ENCODE measurements at regions not wholly inside any gene's neighbourhood (a gene's known extent, or its start where the extent isn't known, plus 50 kb on each side); places are given as distances from the start of the nearest gene placed in this dataset.

- DNase-seq: no peak
Measured at GRCh38 chr15:39041979-39042495, 477.4 kb upstream of the RASGRP1 start.

DNA sequence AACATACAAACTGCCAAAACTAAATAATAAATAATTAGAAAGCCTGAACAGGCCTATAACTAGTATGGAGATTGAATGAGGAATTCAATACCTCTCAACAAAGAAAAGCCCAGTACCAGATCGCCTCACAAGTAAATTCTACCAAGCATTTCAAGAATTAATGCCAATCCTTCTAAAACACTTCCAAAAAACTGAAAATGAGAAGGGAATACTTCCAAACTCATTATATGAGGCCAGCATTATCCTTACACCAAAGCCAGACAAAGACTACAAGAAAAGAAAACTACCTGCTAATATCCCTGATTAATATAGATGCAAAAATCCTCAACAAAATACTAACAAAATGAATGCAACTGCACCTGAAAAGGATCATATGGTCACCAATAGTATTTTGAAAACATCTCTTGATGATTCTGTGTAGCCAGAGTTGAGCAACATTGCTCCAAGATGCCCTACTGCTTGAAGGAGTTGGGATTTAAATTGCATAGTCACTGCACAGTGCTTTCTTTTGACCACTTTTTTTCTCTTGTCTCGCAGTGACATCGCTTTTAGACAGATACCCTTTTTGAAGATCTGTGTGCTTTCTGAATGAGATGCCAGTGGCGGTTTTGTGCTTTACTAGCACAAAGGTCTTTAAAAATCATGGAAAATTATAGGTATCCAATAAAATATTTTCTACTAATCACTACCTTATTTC lies 487.2 kb upstream of the RASGRP1 start:
- DNase-seq: no peak

GRCh38 chr15:39052323-39052705 lies 487.7 kb upstream of the RASGRP1 start:
- no peak for DNase-seq

GRCh38 chr15:39053480-39053879 lies 488.9 kb upstream of the RASGRP1 start:
- no peak for DNase-seq

GRCh38 chr15:39054128-39054732 lies 489.6 kb upstream of the RASGRP1 start:
- no peak for DNase-seq

GRCh38 chr15:39056357-39056756 lies 491.7 kb upstream of the RASGRP1 start:
- DNase-seq: no peak

DNA sequence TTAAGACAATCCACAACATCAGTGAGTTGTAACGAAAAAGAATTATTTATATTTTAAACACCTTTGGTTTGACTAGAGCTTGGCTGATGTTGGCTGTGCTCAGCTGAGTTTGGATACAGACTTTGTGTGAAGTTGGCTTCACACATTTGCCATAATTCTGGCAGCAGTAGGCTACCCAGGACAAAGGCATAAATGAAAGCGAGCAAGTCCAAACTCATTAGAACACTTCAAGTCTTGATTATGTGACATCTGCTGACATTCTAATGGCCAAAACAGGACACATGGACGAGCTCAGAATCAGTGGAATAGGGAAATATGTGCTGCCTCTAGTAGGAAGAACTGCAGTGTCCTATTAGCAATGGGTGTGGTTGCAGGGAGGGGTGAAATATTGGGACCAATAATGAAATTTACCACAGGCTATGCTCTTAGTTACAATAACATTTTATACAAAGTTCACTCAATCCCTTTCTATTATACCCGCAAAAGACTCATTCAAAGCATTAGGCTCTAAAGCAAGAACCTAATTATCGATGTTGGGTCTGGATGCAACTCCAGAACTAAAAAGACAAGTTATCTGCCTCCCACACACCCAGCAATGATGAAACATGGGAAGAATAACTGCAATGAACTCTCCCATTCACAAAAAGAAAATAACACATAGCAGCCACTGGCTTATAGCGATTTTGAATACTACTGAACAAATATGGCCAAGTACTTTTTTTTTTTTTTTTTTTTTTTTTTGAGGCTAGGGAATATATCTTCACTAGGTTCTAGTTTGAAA lies 493.9 kb upstream of the RASGRP1 start:
- DNase-seq: no peak

- no peak for DNase-seq
Measured at GRCh38 chr15:39059917-39060316, 495.3 kb upstream of the RASGRP1 start.

- no peak for DNase-seq
Measured at GRCh38 chr15:39061952-39062464, 497.4 kb upstream of the RASGRP1 start.

DNA sequence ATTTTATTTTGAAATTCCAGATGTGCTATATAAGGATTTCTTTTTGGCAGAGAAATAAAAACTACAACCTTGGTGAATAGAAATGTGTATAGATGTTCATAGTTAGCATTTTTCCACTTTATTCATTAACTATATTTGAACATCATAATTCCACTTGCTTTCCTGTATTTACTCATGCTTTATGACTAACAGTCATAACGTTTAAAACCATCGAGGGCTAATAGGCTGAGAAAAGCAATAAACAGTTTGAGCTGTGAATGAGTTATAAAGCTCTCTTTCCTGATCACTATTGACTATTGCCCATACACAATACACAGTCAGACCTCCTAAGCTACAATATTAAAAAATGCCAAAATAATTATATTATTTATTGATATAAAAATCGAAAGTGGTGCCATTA lies 502.1 kb upstream of the RASGRP1 start:
- no peak for DNase-seq

GRCh38 chr15:39074341-39074985 lies 506.4 kb upstream of the THBS1 start:
- DNase-seq: no peak

GRCh38 chr15:39075311-39075710 lies 505.6 kb upstream of the THBS1 start:
- no peak for DNase-seq

- no peak for DNase-seq
Measured at GRCh38 chr15:39075756-39076341, 505.0 kb upstream of the THBS1 start.

DNA sequence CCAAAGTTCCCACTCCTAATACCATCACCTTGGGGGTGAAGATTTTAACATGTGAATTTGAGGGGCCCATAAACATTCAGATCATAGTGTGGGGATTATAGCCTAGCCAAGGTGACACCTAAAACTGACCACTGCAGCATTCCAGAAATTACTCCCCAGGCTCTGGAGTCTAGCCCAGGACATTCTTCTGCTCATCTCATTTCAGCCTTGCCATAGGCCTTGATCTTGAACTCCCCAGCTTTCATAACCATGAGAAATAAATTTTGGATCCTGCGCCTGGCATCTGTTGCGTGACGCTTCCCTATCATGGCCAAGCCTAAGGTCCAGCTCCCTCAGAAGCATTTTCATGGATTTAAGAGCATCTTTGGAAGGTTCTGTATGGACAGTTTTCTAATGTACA lies 502.9 kb upstream of the THBS1 start:
- no peak for DNase-seq

GRCh38 chr15:39079296-39079847 lies 501.5 kb upstream of the THBS1 start:
- DNase-seq: no peak

GRCh38 chr15:39083213-39083612 lies 497.7 kb upstream of the THBS1 start:
- DNase-seq: no peak

DNA sequence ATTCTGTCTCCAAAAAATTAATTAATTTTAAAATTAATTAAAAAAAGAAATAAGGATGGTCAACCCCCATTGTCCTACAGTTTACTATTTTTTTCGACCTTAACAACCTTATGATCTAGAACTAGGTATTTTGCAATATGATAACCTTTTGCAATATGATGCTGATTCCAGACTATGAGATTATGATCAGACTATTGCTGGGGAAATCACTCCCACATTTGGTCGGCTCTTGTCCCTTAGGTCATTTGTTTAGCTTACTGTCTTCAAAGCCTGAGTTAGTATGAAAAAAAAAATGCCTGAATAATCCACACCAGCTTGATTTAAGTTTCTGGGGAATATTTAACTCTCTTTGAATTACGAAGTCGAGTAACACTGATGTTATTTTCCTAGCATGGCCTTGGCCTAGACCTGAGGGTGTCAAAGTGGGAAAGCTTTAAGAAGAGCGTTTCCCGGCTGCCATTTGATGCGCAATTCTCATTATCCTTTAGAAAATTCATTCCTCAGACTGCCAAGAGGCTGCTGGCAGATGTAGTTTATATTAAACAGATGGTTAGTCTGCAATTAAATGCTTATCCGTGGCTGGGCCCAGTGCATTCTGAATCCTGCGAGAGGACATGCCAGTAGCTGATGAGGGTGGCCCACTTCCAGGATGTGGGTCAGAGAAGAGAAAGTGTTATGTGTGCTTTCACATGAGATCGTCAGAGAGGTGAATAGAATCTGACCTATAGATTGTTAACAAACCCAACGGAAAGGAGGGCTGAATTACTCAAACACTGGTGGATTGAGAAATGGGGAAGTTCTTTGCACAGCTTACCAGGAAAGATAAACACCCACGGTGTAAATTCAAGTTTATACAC lies 496.0 kb upstream of the THBS1 start:
- DNase-seq: no peak

DNA sequence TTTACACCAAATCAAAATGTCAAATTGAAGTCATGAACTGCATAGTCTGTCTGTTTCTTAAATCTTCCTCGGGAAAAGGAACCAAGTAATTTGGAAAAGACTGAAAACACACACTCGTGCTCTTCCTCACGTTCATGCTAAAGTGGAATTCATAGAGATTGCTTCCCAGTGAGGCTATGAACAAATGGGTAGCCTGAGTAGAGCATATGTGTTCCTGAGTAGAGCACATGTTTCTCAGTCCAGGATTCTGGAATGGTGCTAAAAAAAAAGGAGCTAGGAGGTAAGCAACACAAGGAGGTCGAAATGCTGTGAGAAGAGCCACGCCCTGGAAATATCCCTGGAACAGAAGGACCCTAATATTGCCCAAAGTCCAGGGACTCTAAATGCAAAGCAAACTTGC lies 494.2 kb upstream of the THBS1 start:
- no peak for DNase-seq

- no peak for DNase-seq
Measured at GRCh38 chr15:39088156-39088555, 492.7 kb upstream of the THBS1 start.

- no peak for DNase-seq
Measured at GRCh38 chr15:39092354-39092753, 488.5 kb upstream of the THBS1 start.

DNA sequence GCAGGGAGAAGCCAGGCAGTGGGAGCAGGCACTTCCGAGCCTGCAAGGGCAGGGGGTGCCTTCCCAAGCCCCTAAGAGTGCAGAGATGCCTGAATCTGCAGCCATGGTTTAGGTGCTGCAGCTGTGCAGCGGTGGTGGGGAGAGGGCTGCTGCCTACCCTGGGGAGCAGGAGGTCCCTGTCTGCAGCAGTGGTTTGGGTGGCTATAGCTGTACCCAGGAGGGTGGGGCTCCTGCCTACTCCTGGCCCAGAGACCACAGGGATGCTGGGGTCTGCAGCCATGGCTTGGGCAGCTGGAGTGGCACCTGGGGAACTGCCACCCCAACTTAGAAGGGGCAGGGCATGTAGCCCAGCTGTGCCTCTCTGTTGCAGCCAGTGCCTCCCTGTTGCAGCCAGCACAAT lies 488.1 kb upstream of the THBS1 start:
- no peak for DNase-seq

DNA sequence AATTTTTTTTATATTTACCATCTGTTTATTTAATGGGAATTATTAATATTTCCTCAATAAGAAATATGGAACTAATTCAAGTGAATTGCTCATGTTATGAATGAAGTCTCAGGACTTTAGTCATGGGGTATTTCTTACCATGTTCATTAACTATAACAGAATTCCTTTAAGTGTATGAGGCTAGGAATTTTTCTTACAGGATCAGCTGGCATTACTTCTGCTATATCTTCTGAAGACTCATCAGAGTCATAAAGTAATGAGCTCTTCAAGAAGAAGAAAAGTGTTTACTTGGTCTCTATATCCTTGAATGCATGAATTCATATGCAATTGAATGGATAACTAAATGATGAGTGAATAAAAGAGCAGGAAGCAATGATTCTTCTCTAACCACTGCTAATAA lies 486.8 kb upstream of the THBS1 start:
- DNase-seq: no peak

Data from NCI-H526 treated with DMSO at 0.1 percent for 48 hours (cell line).